NCI-H1092 (cell line): ENCODE measurements at regions not wholly inside any gene's neighbourhood (a gene's known extent, or its start where the extent isn't known, plus 50 kb on each side); places are given as distances from the start of the nearest gene placed in this dataset.

Experiments
- DNase-seq: peaks from one replicate; lab custom pipeline; 2025; lab: John Stamatoyannopoulos, UW

GRCh38 chr14:31943861-31944255, 133.2 kb upstream of the ARHGAP5 start:
- DNase-seq = no peak

GRCh38 chr14:31944256-31945073, 132.6 kb upstream of the ARHGAP5 start:
- DNase-seq = no peak

DNA sequence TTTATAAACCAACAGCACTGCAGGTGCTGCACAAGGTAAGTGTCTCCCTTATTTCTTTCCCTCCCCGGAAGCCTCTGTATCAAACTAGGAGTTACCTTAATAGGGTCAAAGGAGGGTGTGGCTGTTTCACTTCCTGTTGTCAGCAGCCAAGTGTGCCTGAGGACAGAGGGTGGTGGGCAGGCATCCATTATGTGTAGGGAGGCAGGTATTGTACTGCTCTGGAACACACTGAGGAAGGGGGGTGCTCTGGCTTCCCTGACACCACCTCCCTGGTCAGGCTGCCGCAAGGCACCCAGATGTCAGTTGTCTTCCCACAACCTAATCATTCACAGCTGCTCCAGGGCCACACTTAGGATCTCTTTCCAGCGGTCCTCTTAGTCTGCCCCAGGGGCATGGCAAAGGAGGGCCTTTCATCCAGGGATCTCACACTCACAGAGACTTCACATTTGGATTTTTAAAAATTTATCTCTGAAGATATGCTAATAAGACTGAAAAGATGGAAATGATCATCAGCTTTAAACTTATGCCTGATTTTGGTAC, 132.0 kb upstream of the ARHGAP5 start:
- DNase-seq = no peak

DNA sequence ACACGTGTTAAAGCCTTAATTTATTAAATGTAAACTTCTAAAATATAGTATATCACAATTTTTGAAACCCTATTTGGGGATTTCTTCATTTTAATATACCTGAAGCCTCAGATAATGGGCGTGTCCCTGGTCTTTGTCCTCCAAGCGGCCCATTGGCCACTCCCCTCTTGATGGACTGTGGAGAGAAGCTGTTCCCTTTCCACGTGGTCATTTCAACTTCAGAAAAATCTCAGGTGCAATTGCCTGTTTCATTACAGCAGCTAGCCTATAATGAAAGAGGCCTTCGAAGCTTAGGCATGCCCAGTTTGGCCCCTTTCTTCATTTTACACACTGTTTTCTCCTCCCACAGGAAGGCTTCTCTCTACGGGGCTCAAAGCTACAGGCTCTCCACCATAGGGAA, 131.4 kb upstream of the ARHGAP5 start:
- DNase-seq = no peak

GRCh38 chr14:31947076-31947475, 130.0 kb upstream of the ARHGAP5 start:
- DNase-seq = no peak

GRCh38 chr14:31947680-31948595, 129.2 kb upstream of the ARHGAP5 start:
- no peak for DNase-seq

DNA sequence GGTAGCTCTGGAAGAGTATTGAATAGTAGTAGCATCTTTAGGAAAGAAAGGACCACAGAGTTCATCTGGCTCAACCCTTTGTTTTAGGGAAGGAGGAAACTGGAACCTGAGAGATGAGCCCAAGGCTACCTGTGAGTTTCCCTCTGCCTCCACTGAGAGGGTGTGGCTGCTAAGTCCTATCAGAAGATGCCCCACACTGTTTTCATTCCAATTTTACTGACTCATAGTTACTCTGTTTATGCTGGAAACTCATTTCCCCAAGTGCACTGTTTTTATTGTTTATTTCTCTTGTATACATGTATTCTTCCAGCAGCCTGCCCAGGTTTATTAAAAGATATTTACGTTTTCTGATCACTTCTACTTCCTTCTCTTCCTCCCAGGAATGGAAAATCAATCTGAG, 127.4 kb upstream of the ARHGAP5 start:
- no peak for DNase-seq

DNA sequence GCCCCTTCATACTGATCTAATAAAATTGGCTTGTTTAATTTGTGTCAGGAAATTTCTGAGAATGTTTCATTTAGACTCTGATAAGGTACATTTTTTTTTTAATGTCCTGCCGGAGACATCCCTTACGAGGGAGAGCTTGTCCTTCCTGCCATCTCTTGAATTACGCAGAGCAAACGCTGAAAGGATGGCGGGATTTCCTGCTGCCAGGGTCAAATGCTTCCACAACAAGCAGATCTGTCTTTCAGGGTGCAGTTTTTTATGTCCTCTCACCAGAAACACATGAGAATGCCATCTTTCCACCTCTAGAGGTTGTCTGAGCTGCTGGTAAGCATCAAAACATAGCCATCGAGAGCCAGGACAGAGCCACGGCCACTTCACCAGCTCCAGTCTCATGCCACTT, 126.8 kb upstream of the ARHGAP5 start:
- no peak for DNase-seq

GRCh38 chr14:31950764-31951637, 126.1 kb upstream of the ARHGAP5 start:
- peak; percentile 22 for DNase-seq

DNA sequence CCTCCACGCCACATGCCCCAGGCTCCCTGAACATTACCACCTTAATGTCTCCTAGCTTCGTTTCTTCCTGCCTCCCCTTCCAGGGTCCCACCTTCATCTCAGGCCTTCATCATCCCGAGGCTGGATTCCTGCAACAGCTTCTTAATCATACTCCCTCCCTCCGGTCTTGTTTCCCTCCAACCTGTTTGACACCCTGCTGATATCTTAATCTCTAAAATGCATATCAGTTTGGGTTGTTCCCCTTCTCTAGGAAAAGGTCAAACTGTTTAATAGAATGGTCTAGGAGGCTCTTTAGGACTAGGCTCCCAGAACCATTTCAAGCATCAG, 125.5 kb upstream of the ARHGAP5 start:
- DNase-seq = no peak

- DNase-seq = no peak
These were observed 124.5 kb upstream of the ARHGAP5 start for GRCh38 chr14:31952573-31952972.

DNA sequence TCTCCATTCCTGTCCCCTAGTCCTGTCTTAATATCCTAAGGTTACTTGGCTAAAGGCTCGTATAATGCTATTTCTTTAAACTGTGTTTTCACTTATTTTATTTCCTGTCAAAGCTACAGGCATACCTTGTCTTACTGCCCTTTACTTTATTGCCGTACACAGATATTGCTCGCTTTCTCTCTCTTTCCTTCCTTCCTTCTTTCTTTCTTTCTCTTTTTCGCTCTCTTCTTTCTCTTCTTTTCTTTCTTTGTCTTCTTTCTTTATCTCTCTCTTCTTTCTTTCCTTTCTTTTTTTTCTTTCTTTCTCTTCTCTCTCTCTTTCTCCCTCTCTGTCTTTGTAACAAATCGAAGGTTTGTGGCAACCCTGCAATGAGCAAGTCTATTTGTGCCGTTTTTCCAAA, 123.9 kb upstream of the ARHGAP5 start:
- no peak for DNase-seq

- no peak for DNase-seq
These were observed 122.1 kb upstream of the ARHGAP5 start for GRCh38 chr14:31954991-31955390.

- DNase-seq = no peak
These were observed 121.0 kb upstream of the ARHGAP5 start for GRCh38 chr14:31955936-31956579.

GRCh38 chr14:31957565-31957964, 119.5 kb upstream of the ARHGAP5 start:
- no peak for DNase-seq

DNA sequence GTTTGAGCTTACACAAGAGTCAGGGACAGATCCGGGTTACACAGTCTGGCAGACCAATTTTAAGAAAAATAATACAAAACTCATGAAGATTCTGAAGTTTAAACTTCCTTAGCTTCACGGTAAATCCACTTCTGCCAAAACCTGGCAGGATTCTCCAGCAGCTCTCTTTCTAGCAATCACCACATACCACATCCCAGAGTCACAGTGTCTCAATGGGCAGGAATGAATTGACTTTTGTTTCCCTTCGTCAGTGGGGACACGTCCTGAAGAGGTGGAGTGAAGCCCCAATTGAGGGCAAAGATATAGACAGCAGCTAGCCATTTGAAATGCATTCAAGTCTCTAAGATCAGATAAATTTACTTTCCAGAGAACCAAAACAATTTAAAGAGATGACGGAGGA, 117.1 kb upstream of the ARHGAP5 start:
- no peak for DNase-seq

GRCh38 chr14:31961896-31962295, 115.2 kb upstream of the ARHGAP5 start:
- no peak for DNase-seq

DNA sequence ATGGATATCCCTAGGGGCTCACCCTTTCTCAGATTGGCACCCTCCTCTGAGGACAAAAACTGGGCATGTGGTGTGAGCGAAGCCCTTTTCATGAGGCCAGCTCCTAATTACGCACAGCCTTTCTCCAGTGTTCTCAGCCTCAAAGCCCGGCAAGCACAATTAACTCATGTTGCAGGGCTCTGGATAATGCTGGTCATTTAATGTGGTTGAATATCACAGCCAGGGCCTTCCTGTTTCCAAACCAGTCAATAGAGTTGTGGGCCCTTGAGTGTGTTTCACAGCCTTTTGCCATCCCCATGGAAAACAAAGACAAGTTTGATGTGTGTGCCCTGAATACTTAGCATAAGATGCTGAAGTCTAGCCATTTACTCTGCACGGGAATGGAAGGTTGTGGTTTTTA, 114.2 kb upstream of the ARHGAP5 start:
- DNase-seq = no peak

DNA sequence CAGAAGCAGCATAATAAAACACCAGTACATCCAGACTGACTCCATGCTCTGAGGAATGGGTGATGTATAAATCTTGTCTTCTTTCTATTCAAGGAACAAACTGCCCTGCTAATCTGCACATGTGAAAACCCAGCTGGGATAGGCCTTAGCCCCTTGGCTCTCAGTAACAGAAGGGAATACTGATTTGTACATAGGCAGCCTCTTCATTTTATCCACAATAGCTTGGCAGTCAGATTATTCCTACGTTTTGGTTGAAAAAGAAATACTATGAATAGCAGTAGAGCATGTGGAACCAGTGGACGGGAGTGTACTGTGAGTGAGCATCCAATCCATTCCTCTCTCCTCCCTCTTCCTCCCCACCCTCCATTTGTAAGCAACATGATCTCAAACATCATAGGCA, 113.5 kb upstream of the ARHGAP5 start:
- no peak for DNase-seq

GRCh38 chr14:31964490-31964889, 112.6 kb upstream of the ARHGAP5 start:
- no peak for DNase-seq

DNA sequence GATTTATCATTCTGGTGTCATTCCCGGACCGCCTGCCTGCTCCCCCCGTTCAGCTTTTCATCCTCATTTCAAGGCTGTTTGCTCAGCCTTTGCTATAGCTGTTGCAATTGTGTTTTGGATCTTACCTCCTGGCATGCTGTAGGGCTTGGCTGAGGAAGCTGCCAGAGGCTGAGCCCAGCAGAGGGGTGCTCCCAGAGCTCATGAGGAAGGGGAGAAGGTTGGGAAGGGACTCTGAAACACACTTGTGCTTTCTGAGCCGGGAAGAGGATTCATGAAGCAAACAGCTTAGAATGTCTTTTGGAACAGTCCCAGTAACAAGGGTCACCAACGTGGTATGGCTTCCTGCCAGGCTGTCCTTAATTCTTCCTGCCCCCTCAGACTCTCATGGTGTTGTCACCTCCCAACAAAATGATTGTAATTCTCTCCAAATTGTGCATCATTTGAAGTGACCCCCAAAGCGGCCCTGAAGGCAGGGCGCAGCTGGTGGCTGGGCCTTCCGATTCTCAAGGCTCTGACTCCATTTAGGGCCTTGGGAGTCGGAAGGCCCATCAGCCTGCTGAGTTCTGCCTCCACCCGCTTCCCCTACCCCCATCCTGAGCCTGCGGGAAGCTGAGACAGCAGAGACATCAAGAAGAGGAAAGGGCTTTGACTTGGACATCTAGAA, 111.9 kb upstream of the ARHGAP5 start:
- no peak for DNase-seq
